Kidney epithelial cell (primary cell): ENCODE measurements at regions not wholly inside any gene's neighbourhood (a gene's known extent, or its start where the extent isn't known, plus 50 kb on each side); places are given as distances from the start of the nearest gene placed in this dataset.

ENCODE experiments used
- DNase-seq: peaks from one replicate; pipeline ENCODE4 v3.0.0-alpha.2; 2010; ENCODE audit warnings: low read depth
- H3K27me3 ChIP-seq: 2 replicates; pipeline ENCODE4 v1.6.0; 2011; ENCODE audit warnings: low read length; ENCODE audit not compliant: control insufficient read depth, insufficient read depth
- H3K36me3 ChIP-seq: 2 replicates; pipeline ENCODE4 v1.5.1; 2011; ENCODE audit warnings: low read length; ENCODE audit not compliant: control insufficient read depth, insufficient read depth
- H3K4me3 ChIP-seq: 2 replicates; pipeline ENCODE4 v1.5.1; 2011; ENCODE audit warnings: low read depth, mild to moderate bottlenecking, control low read depth, low read length
- TF ChIP-seq, protein P1 (sequence below): IDR thresholded peaks from 2 replicates; pipeline ENCODE4 v1.5.1; 2011; ENCODE audit warnings: mild to moderate bottlenecking, moderate library complexity, low read length, control low read depth, inconsistent platforms; ENCODE audit not compliant: insufficient read depth, poor library complexity, severe bottlenecking

GRCh38 chr15:91664224-91664836 is 189.2 kb upstream of the SLCO3A1 start:
- TF ChIP-seq, protein P1, sequence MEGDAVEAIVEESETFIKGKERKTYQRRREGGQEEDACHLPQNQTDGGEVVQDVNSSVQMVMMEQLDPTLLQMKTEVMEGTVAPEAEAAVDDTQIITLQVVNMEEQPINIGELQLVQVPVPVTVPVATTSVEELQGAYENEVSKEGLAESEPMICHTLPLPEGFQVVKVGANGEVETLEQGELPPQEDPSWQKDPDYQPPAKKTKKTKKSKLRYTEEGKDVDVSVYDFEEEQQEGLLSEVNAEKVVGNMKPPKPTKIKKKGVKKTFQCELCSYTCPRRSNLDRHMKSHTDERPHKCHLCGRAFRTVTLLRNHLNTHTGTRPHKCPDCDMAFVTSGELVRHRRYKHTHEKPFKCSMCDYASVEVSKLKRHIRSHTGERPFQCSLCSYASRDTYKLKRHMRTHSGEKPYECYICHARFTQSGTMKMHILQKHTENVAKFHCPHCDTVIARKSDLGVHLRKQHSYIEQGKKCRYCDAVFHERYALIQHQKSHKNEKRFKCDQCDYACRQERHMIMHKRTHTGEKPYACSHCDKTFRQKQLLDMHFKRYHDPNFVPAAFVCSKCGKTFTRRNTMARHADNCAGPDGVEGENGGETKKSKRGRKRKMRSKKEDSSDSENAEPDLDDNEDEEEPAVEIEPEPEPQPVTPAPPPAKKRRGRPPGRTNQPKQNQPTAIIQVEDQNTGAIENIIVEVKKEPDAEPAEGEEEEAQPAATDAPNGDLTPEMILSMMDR = no peak
- Histone ChIP-seq H3K36me3 (no peaks in the 10 kb centered on the region), H3K27me3 (no peaks in the 10 kb centered on the region), H3K4me3 (no peak overlapping the region)
- DNase-seq = no peak

- H3K4me3 ChIP-seq = no peak overlapping the region
- DNase-seq = no peak
- H3K36me3 ChIP-seq = no peaks in the 10 kb centered on the region
- TF ChIP-seq, protein P1 = no peak
- H3K27me3 ChIP-seq = no peaks in the 10 kb centered on the region
Measured at GRCh38 chr15:91665212-91665611, 188.3 kb upstream of the SLCO3A1 start.

DNA sequence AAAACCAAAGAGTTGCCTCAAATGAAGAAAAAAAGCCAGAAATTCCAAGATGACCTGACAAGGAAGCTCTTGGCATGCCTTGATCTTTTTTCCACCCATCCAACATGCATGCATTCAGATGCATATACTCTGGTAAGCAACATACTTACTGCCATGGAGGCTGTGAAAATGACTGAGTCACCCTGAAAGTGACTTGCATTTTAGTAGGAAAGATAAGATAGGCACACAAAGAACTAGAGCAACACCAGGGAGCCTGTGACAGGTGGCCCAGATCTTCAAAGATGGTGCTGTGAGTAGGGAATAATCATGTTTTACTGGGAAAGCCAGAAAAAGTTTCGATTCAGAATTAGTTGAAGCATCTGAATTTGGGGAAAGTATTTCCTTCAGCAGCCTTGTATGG is 185.1 kb upstream of the SLCO3A1 start:
- no peak for DNase-seq
- no peaks in the 10 kb centered on the region for H3K27me3 ChIP-seq

DNA sequence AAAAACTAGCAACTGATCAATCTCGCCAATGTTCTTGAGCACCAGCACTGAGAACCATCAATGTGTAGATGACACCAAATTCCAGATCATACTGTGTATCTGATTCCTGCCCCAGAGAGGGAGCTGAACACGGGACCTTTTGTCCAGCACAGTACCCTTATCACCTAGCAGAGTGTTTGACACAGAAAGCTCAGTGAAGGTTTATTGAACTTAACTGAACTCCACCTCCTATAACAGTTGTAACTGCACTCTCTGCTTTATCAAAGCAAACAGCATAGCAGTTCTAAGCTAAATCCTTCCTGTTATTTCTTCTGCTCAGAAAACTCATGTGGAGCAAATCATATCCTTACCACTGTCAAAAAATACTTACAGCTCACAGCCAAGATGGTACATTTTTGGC is 183.4 kb upstream of the SLCO3A1 start:
- no peak overlapping the region for H3K4me3 ChIP-seq
- H3K36me3 ChIP-seq = no peaks in the 10 kb centered on the region
- TF ChIP-seq, protein P1 = no peak
- no peak for DNase-seq
- no peaks in the 10 kb centered on the region for H3K27me3 ChIP-seq

More for the DNA sequence above, 185.1 kb upstream of the SLCO3A1 start:
- Histone ChIP-seq H3K36me3 (no peaks in the 10 kb centered on the region), H3K4me3 (no peak overlapping the region)
- TF ChIP-seq, protein P1 = no peak

DNA sequence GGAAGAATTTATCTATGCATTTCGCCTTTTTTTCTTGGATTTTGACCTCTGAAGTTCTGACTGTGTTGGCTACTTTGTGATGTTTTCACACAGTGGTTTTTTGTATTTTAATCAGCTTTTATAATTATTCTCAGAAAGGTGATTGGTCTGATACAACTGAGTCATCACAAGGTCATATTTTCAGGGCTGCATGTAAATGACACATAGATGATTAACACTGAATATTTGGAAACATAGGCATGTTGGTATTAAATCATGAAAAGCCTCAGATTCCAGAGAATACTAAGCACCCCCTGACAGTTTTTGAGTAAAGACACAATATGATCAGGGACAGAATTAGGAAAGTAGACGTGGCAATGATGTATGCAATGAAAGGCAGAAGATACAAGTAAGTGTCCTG is 175.5 kb upstream of the SLCO3A1 start:
- Histone ChIP-seq H3K36me3 (no peaks in the 10 kb centered on the region), H3K4me3 (no peak overlapping the region), H3K27me3 (no peaks in the 10 kb centered on the region)
- TF ChIP-seq, protein P1 = no peak
- DNase-seq = no peak

- no peaks in the 10 kb centered on the region for H3K27me3 ChIP-seq
- H3K4me3 ChIP-seq = no peak overlapping the region
- TF ChIP-seq, protein P1 = no peak
- H3K36me3 ChIP-seq = no peaks in the 10 kb centered on the region
- no peak for DNase-seq
Measured at GRCh38 chr15:91679447-91679846, 174.1 kb upstream of the SLCO3A1 start.
